Skeletal muscle cell (primary cell): ENCODE measurements at regions not wholly inside any gene's neighbourhood (a gene's known extent, or its start where the extent isn't known, plus 50 kb on each side); places are given as distances from the start of the nearest gene placed in this dataset.

ENCODE experiments used
- DNase-seq: peaks from one replicate; pipeline ENCODE4 v3.0.0-alpha.2; 2010; ENCODE audit warnings: low read depth
- H3K4me3 ChIP-seq: 2 replicates; pipeline ENCODE4 v1.5.1; 2011; ENCODE audit warnings: low read depth, mild to moderate bottlenecking, control low read depth, low read length, moderate library complexity

DNA sequence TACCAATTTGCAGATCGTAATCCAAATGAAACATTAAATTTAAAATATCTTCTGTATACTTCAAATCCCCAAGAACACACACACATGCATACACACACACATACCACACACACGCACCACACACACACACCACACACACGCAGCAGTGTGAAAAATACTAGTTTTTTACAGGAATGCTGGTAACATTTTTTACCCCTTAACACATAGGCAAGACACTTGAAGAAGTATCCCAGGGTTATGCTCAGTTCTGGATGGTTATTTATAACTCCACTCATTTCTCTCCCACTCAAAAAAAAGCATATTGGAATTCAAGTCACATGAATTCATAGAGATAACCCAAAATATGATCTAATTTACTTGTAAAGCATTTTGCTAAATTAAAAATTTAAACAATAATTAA is 325.5 kb upstream of the SLC7A11 start:
- DNase-seq = no peak
- H3K4me3 ChIP-seq = no peak overlapping the region

GRCh38 chr4:138565576-138565975 is 323.4 kb upstream of the SLC7A11 start:
- DNase-seq = no peak
- no peak overlapping the region for H3K4me3 ChIP-seq

- no peak overlapping the region for H3K4me3 ChIP-seq
- DNase-seq = peak; percentile 47
Observed at GRCh38 chr4:138562544-138562991, 320.4 kb upstream of the SLC7A11 start.

DNA sequence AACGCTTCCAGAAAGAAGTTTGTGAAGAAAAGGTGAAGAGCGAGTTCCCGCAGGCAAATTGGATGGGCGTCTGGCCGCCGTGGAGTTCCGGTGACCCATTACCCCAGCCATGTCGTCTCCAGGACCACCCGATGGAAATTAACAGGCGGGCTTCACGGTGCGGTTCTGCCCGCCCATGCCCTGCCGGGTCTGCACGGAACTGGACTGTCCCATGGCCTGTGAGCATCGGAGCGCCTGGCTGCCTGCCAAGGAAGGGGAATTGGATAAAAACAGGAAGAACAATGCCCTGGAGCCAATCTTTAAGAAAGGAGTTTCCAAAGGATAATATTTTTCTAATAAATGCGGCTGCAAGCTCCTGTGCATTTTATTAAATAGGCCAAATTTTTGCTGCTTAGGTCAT is 319.8 kb upstream of the SLC7A11 start:
- H3K4me3 ChIP-seq = no peak overlapping the region
- no peak for DNase-seq

DNA sequence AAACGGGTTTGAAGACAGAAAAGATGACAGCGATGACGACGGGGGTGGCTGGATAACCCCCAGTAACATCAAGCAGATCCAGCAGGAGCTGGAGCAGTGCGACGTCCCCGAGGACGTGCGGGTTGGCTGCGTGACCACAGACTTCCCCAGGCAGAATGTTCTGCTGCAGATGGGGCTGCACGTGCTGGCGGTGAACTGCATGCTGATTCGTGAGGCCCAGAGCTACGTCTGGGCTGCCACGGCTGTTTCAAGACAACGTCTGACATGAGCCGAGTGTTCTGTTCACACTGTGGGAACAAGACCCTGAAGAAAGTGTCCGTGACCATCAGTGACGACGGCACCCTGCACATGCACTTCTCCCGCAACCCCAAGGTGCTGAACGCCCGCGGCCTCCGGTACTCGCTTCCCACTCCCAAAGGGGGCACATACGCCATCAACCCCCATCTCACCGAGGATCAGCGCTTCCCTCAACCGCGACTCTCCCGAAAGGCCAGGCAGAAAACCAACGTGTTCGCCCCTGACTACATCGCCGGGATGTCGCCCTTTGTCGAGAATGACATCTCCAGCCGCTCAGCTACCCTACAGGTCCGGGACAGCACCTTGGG is 319.2 kb upstream of the SLC7A11 start:
- DNase-seq = no peak
- no peak overlapping the region for H3K4me3 ChIP-seq

DNA sequence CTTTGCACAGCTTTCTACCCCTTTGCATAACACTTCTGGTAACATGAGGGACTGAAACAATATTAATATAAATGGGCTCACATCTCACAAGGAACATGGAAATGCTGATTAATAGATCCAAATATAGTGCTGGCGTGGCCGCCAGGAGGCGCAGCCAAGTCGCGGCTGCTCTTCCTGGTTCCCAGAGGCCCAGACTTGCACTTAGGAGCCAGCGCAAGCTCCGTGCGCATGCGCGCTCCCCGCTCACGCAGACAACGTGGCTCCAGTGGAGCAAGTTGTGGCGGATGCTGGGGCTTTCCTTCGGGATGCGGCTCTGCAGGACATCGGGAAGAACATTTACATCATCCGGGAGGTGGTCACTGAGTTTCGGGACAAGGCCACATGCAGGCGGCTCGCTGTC is 318.3 kb upstream of the SLC7A11 start:
- no peak for DNase-seq
- no peak overlapping the region for H3K4me3 ChIP-seq

GRCh38 chr4:138558886-138559285 is 316.7 kb upstream of the SLC7A11 start:
- no peak overlapping the region for H3K4me3 ChIP-seq
- no peak for DNase-seq

DNA sequence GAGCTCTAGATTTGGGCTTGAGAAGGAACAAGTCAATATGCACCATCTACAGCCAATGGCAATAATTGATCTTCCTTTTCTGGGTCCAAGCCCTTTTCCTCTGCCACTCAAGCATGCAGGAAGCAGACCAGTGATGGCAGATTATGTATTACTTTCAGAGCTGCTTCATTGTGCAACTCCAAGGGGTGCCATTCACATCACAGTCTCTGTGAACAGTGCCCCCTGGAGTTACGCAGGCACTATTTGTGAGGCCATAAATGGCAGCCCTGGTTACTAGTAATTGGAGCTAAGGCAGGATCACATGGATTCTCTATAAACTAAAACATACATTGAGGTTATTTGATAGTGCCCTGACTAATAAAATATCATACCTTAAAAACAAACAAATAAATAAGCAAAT is 313.4 kb upstream of the SLC7A11 start:
- no peak for DNase-seq
- no peak overlapping the region for H3K4me3 ChIP-seq

DNA sequence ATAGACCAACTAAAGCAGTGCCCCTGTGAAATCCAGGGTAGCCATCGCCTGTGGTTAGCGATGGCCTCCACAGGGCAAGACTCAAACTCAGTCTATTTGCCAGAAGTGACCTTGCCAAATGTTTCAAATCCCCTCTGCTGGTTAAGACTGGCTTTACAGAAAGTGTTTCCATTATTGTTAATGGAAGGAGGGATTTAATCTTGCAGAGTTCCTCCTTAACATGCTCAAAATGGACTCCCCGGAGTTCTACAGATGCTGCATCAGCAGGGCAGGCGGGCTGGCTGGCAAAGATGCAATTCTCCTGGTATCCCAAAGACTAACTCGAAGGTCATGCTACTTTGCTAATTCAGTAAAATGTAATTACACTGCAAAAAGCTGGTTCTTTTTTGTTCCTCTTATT is 313.0 kb upstream of the SLC7A11 start:
- DNase-seq = no peak

DNA sequence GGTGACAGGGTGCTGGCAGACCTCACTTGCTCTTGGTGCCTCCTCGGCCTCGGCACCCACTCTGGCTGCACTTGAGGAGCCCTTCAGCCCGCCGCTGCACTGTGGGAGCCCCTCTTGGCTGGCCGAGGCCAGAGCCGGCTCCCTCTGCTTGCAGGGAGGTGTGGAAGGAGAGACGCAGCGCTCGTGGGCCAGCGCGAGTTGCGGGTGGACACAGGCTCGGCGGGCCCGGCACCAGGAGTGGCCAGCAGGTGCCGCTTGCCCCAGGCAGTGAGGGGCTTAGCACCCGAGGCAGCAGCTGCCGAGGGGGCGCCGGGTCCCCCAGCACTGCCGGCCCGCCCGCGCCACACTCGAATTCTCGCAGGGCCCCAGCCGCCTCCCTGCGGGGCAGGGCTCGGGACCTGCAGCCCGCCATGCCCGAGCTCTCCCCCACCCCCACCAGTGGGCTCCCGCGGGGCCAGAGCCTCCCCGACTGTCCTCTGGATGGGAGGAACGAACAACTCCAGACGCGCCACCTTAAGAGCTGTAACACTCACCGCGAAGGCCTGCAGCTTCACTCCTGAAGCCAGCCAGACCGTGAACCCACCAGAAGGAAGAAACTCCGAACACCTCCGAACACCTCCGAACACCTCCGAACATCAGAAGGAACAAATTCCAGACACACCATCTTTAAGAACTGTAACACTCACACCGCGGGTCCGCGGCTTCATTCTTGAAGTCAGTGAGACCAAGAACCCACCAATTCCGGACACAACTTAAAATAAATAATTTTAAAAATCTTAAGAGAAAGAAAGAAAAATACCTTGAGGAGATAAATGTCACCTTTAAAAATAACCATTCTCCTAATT is 311.1 kb upstream of the SLC7A11 start:
- H3K4me3 ChIP-seq = no peak overlapping the region
- no peak for DNase-seq

More for the DNA sequence above, 313.0 kb upstream of the SLC7A11 start:
- no peak overlapping the region for H3K4me3 ChIP-seq

DNA sequence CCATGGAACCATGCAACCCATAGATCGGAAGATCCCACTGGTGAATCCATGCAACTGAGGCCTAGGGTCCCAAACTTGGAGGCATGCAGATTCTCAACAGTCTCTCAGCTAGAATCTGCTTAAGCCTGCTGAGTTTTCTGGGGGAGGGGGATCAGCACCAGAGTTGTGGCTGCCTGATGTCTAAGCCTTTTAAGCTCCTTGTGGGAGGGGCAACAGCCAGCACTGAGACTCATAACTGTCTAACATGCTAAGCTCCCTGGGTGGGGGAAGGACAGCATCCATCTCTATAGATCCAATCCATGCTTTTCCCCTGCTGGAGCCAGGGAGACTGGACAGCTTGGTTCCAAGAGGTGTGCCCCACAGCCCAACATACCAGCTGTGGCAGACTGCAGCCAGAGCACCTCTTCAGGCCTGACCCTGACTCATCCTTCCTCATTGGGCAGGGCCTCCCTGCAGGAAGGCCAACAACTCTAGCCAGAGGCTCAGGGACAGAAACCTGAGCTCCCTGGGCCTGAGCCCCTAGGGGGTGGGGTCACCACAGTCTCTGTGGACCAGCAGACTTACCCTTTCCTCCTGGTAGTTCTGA is 300.1 kb upstream of the SLC7A11 start:
- H3K4me3 ChIP-seq = no peak overlapping the region
- DNase-seq = no peak

DNA sequence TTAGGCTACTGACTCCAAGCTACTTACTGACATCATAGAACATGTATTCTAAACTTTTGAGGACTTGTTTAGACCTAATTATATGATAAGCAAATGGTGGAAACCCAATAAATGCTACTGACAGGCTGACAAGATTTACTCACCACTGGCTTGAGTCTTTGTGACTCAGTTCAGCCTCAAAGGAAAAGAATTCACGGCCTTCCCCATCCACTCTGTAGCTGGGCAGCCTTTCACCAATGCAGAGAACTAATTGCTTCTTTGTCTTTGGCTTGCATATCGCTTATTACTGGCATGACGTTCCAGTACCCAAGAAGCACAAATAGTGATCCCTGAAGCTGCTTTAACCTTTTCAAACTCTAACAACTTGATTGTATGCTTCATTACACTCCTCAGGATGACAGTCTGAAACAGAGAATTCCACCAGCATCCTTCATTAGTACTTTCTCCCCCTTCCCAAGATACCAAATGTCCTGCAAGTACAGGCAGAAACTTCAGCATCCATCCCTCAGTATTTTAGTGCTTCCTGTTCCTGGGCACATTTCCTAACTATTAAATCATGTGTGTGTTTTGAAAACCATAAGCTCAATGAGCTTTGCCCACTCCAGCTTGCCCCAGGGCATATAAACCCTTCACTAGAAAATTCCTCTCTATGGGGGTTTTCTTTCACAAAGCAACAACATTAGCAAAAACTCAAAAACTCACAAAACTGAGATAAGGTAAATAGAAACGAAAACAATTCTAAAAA is 298.1 kb upstream of the SLC7A11 start:
- DNase-seq = no peak

DNA sequence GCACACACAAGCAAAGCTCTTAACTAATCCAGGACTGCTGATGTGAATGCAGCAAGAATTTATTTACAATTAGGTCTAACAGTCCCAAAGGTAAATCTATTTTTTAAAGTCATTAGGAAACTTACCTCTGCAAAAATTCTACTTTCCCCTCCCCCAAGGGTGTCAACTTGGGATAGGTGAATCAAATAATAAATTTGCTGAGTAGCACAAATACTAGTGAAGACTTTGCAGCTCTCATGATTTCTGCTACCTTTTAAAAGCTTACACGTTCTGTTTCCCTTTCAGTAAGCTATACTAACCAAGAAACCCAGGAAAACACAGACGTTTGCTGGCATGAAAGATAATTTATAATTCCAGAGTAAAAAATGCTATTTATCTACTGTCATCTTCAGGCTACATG is 296.6 kb upstream of the SLC7A11 start:
- no peak for DNase-seq
- H3K4me3 ChIP-seq = no peak overlapping the region

More for the DNA sequence above, 298.1 kb upstream of the SLC7A11 start:
- no peak overlapping the region for H3K4me3 ChIP-seq

GRCh38 chr4:138537731-138538490 is 295.8 kb upstream of the SLC7A11 start:
- DNase-seq = no peak
- H3K4me3 ChIP-seq = no peak overlapping the region

DNA sequence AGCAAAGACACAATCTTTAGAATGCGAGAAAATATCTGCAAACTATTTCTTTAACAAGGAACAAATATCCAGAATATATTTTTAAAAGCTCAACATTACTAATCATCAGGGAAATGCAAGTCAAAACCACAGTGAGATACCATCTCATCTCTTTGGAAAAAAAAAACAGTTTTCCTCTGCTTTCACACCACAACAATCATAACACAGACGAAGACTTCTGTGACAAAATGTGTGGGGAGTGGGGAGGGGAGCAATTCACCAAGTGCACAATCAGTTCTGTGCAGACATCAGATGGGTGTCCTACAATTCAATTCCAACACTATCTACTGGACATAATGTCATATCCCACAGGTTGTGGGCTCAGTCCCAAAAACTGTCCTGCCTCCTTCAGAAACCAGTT is 293.2 kb upstream of the SLC7A11 start:
- no peak overlapping the region for H3K4me3 ChIP-seq
- DNase-seq = no peak

DNA sequence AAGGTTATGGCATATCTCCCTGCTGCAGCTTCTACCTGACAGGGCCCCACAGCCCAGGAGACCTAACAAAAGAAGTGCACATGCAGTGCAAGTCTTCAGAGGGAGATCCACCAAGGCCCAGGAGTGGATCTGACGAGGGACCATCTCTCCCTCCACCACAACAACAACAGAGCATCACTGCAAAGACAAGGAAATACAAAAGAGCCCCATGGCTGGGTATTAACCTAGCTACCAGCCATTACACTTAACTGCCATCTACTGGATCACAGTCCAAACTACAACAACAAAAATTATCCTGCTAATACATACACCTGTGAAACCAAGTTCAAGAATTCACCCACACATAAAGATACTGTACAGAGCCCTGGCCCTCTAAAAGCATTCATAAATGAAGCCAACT is 280.2 kb upstream of the SLC7A11 start:
- H3K4me3 ChIP-seq = no peak overlapping the region
- DNase-seq = no peak

DNA sequence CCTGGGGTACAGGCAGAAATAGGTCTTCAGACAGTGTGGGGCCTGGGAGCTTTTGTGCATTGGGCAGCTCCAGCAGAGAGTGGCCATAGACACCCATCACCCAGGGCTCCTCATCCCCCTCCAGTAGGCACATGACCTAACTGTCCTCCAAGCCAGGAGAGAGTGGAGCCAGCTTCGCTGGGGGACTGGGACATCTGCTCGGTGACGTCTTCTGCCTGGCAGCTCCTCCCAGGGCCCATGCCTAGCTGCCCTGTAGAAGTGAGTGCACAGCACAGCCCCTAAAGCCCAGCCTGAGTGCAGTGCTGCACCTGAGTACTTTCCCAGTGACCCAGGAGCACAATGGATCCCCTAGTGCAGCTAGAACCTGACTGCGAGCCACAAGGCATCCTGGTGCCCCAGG is 279.7 kb upstream of the SLC7A11 start:
- no peak for DNase-seq
- H3K4me3 ChIP-seq = no peak overlapping the region

GRCh38 chr4:138519436-138519835 is 277.3 kb upstream of the SLC7A11 start:
- no peak for DNase-seq
- H3K4me3 ChIP-seq = no peak overlapping the region

- no peak overlapping the region for H3K4me3 ChIP-seq
- DNase-seq = no peak
Observed at GRCh38 chr4:138513535-138513934, 271.4 kb upstream of the SLC7A11 start.
